H9 (cell line): ENCODE measurements at regions not wholly inside any gene's neighbourhood (a gene's known extent, or its start where the extent isn't known, plus 50 kb on each side); places are given as distances from the start of the nearest gene placed in this dataset.

Experiments used
- DNase-seq: peaks from one replicate; pipeline ENCODE4 v3.0.0-alpha.2; 2017
- H2AFZ ChIP-seq: one replicate; pipeline ENCODE4 v1.6.1; 2013; ENCODE audit warnings: mild to moderate bottlenecking, low read length, control low read depth, moderate library complexity
- H2AK5ac ChIP-seq: 2 replicates; pipeline ENCODE4 v1.6.1; 2013; ENCODE audit warnings: low read length, control low read depth, mixed read lengths; ENCODE audit not compliant: insufficient read length
- H2BK120ac ChIP-seq: one replicate; pipeline ENCODE4 v1.6.1; 2013; ENCODE audit warnings: low read depth, mild to moderate bottlenecking, low read length, control low read depth, inconsistent platforms; ENCODE audit not compliant: poor library complexity, severe bottlenecking
- H2BK12ac ChIP-seq: 2 replicates; pipeline ENCODE4 v1.6.1; 2013; ENCODE audit warnings: low read length, control low read depth, mixed read lengths, low read depth; ENCODE audit not compliant: insufficient read length
- H2BK15ac ChIP-seq: 2 replicates; pipeline ENCODE4 v1.6.1; 2013; ENCODE audit warnings: low read depth, low read length, control low read depth
- H2BK20ac ChIP-seq: one replicate; pipeline ENCODE4 v1.6.1; 2013; ENCODE audit warnings: low read depth, mild to moderate bottlenecking, low read length, control low read depth, inconsistent platforms; ENCODE audit not compliant: poor library complexity, severe bottlenecking
- H2BK5ac ChIP-seq: 2 replicates; pipeline ENCODE4 v1.6.1; 2013; ENCODE audit warnings: low read length, control low read depth, mixed read lengths; ENCODE audit not compliant: insufficient read length
- H3K14ac ChIP-seq: 2 replicates; pipeline ENCODE4 v1.6.1; 2013; ENCODE audit warnings: low read length, control low read depth; ENCODE audit not compliant: insufficient read depth
- H3K18ac ChIP-seq: 2 replicates; pipeline ENCODE4 v1.6.1; 2013; ENCODE audit warnings: low read depth, mild to moderate bottlenecking, mixed read lengths, low read length, control low read depth; ENCODE audit not compliant: insufficient read length
- H3K23ac ChIP-seq: 2 replicates; pipeline ENCODE4 v1.6.1; 2013; ENCODE audit warnings: low read length, control low read depth, mixed read lengths, low read depth; ENCODE audit not compliant: insufficient read length
- H3K23me2 ChIP-seq: 2 replicates; pipeline ENCODE4 v1.6.1; 2013; ENCODE audit warnings: low read depth, mild to moderate bottlenecking, mixed read lengths, low read length, control low read depth; ENCODE audit not compliant: insufficient read length, poor library complexity, severe bottlenecking
- H3K27ac ChIP-seq: 2 replicates; pipeline ENCODE4 v1.5.1; 2013; ENCODE audit warnings: low read length, control low read depth, mixed read lengths, low read depth; ENCODE audit not compliant: insufficient read length
- H3K27me3 ChIP-seq: 2 replicates; pipeline ENCODE4 v1.6.1; 2013; ENCODE audit warnings: low read length, control low read depth, inconsistent platforms; ENCODE audit not compliant: insufficient read depth
- H3K4ac ChIP-seq: 2 replicates; pipeline ENCODE4 v1.6.1; 2013; ENCODE audit warnings: low read depth, mild to moderate bottlenecking, control low read depth, inconsistent platforms, low read length, moderate library complexity
- H3K4me1 ChIP-seq: 2 replicates; pipeline ENCODE4 v1.6.1; 2013; ENCODE audit warnings: low read length, control low read depth, inconsistent platforms; ENCODE audit not compliant: insufficient read depth
- H3K4me2 ChIP-seq: 2 replicates; pipeline ENCODE4 v1.6.1; 2013; ENCODE audit warnings: low read length, control low read depth, mixed read lengths; ENCODE audit not compliant: insufficient read length, insufficient read depth
- H3K56ac ChIP-seq: 2 replicates; pipeline ENCODE4 v1.6.1; 2013; ENCODE audit warnings: low read depth, mild to moderate bottlenecking, mixed read lengths, low read length, control low read depth; ENCODE audit not compliant: insufficient read length
- H3K79me1 ChIP-seq: 2 replicates; pipeline ENCODE4 v1.6.1; 2013; ENCODE audit warnings: low read depth, mild to moderate bottlenecking, moderate library complexity, low read length, control low read depth, inconsistent platforms; ENCODE audit not compliant: insufficient read depth, poor library complexity, severe bottlenecking
- H3K79me2 ChIP-seq: 2 replicates; pipeline ENCODE4 v1.6.1; 2013; ENCODE audit warnings: low read length, control low read depth, inconsistent platforms; ENCODE audit not compliant: insufficient read depth
- H3K9ac ChIP-seq: 2 replicates; pipeline ENCODE4 v1.6.1; 2013; ENCODE audit warnings: low read length, control low read depth, mixed read lengths; ENCODE audit not compliant: insufficient read length; ENCODE audit errors: extremely low read depth
- H3K9me3 ChIP-seq: one replicate; pipeline ENCODE4 v1.6.1; 2013; ENCODE audit warnings: low read depth, low read length, inconsistent platforms; ENCODE audit not compliant: control insufficient read depth
- H3T11ph ChIP-seq: one replicate; pipeline ENCODE4 v1.6.1; 2013; ENCODE audit warnings: mild to moderate bottlenecking, low read length, control low read depth, inconsistent platforms
- H4K20me1 ChIP-seq: one replicate; pipeline ENCODE4 v1.6.1; 2013; ENCODE audit not compliant: control insufficient read depth, insufficient read length, insufficient read depth
- H4K5ac ChIP-seq: 2 replicates; pipeline ENCODE4 v1.6.1; 2013; ENCODE audit warnings: low read depth, mild to moderate bottlenecking, mixed read lengths, low read length, control low read depth; ENCODE audit not compliant: insufficient read length
- H4K8ac ChIP-seq: replicated peaks from 2 replicates; pipeline ENCODE4 v1.6.1; 2013; ENCODE audit warnings: low read length, control low read depth, mixed read lengths, low read depth; ENCODE audit not compliant: insufficient read length
- H4K91ac ChIP-seq: 2 replicates; pipeline ENCODE4 v1.6.1; 2013; ENCODE audit warnings: low read depth, mild to moderate bottlenecking, moderate library complexity, mixed read lengths, low read length, control low read depth; ENCODE audit not compliant: insufficient read length
- H3K27ac Mint-ChIP-seq, 3 experiments: 2 replicates in 2 of 3; 3 replicates in 1 of 3; pipeline ENCODE4 v1.8.0; 2020 to 2021; ENCODE audit warnings: mixed read lengths in 3 of 3, mild to moderate bottlenecking in 1 of 3, moderate library complexity in 1 of 3
- H3K27me3 Mint-ChIP-seq: 2 replicates; pipeline ENCODE4 v1.8.0; 2021; ENCODE audit warnings: low read depth, mild to moderate bottlenecking, moderate library complexity, mixed read lengths
- H3K36me3 Mint-ChIP-seq, 3 experiments: 2 replicates in 2 of 3; 3 replicates in 1 of 3; pipeline ENCODE4 v1.8.0; 2020 to 2021; ENCODE audit warnings: low read depth in 3 of 3, mixed read lengths in 3 of 3; ENCODE audit not compliant: insufficient read depth in 1 of 3
- H3K4me1 Mint-ChIP-seq, 2 experiments: 2 replicates each; pipeline ENCODE4 v1.8.0; 2020; ENCODE audit warnings: mixed read lengths in 2 of 2
- H3K4me3 Mint-ChIP-seq, 2 experiments: 2 replicates in 1 of 2; 3 replicates in 1 of 2; pipeline ENCODE4 v1.8.0; 2020 to 2021; ENCODE audit warnings: mild to moderate bottlenecking in 2 of 2, mixed read lengths in 2 of 2, moderate library complexity in 1 of 2
- H3K9me3 Mint-ChIP-seq, 2 experiments: 2 replicates in 1 of 2; 3 replicates in 1 of 2; pipeline ENCODE4 v1.8.0; 2020; ENCODE audit warnings: mild to moderate bottlenecking in 2 of 2, mixed read lengths in 2 of 2, moderate library complexity in 1 of 2
- CTCF ChIP-seq: fragments of 200-600 bp; sonication (generic); conservative IDR thresholded peaks from 3 replicates; pipeline ENCODE4 v1.8.0; 2021; ENCODE audit warnings: antibody characterized with exemption, mild to moderate bottlenecking
- WGBS: extraction: QIAGEN DNeasy Blood & Tissue Kit; methylation state at CpG from one replicate; pipeline ENCODE4 v1.1.7; 2013; ENCODE audit warnings: missing lambda C conversion rate, low lambda C conversion rate, mixed read lengths; ENCODE audit not compliant: insufficient read length; ENCODE audit errors: extremely low coverage; 5-methylcytosine and 5-hydroxymethylcytosine counted together

GRCh38 chr2:67856866-67857265 lies 205.9 kb downstream of the C1D start:
- no peak for TF ChIP-seq CTCF
- H3K79me1 ChIP-seq = no peaks in the 10 kb centered on the region
- H3K9me3 ChIP-seq = no peaks in the 10 kb centered on the region
- H2BK12ac ChIP-seq = no peak overlapping the region
- H3T11ph ChIP-seq = no peak overlapping the region
- H3K27me3 ChIP-seq = no peaks in the 10 kb centered on the region
- H3K4me3 Mint-ChIP-seq = no peak overlapping the region
- H2BK20ac ChIP-seq = no peak overlapping the region
- WGBS = no CpG with 5 or more reads among the region's 3 CpGs
- H3K23ac ChIP-seq = no peak overlapping the region
- no peaks in the 10 kb centered on the region for H3K23me2 ChIP-seq
- no peak overlapping the region for H4K5ac ChIP-seq
- H2AFZ ChIP-seq = no peak overlapping the region
- H3K4me2 ChIP-seq = no peak overlapping the region
- no peak overlapping the region for H4K8ac ChIP-seq
- H3K9ac ChIP-seq = no peak overlapping the region
- H3K56ac ChIP-seq = no peak overlapping the region
- H3K9me3 Mint-ChIP-seq = no peaks in the 10 kb centered on the region
- peaks cover 5% of the 10 kb centered on the region; the same call in 1 of the 2 replicates for H3K27me3 Mint-ChIP-seq
- no peaks in the 10 kb centered on the region for H3K79me2 ChIP-seq
- H3K36me3 Mint-ChIP-seq = no peaks in the 10 kb centered on the region
- peaks cover 10% of the 10 kb centered on the region in 2 experiments for H3K4me1 Mint-ChIP-seq
- DNase-seq = no peak
- H3K27ac Mint-ChIP-seq = no peak overlapping the region
- no peak overlapping the region for H4K91ac ChIP-seq
- H2BK5ac ChIP-seq = no peak overlapping the region
- no peaks in the 10 kb centered on the region for H3K4me1 ChIP-seq
- no peaks in the 10 kb centered on the region for H4K20me1 ChIP-seq
- H2AK5ac ChIP-seq = no peak overlapping the region
- no peak overlapping the region for H3K18ac ChIP-seq
- no peak overlapping the region for H2BK120ac ChIP-seq
- H2BK15ac ChIP-seq = no peak overlapping the region
- no peak overlapping the region for H3K4ac ChIP-seq
- H3K14ac ChIP-seq = no peak overlapping the region
- H3K27ac ChIP-seq = no peak overlapping the region
